ENCODE measurements at regions not wholly inside any gene's neighbourhood (a gene's known extent, or its start where the extent isn't known, plus 50 kb on each side); places are given as distances from the start of the nearest gene placed in this dataset.

- TF ChIP-seq, protein P1, sequence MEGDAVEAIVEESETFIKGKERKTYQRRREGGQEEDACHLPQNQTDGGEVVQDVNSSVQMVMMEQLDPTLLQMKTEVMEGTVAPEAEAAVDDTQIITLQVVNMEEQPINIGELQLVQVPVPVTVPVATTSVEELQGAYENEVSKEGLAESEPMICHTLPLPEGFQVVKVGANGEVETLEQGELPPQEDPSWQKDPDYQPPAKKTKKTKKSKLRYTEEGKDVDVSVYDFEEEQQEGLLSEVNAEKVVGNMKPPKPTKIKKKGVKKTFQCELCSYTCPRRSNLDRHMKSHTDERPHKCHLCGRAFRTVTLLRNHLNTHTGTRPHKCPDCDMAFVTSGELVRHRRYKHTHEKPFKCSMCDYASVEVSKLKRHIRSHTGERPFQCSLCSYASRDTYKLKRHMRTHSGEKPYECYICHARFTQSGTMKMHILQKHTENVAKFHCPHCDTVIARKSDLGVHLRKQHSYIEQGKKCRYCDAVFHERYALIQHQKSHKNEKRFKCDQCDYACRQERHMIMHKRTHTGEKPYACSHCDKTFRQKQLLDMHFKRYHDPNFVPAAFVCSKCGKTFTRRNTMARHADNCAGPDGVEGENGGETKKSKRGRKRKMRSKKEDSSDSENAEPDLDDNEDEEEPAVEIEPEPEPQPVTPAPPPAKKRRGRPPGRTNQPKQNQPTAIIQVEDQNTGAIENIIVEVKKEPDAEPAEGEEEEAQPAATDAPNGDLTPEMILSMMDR (conservative IDR thresholded peaks at IDR 0.05; ENCODE audit: low read length): no peak
- no peak for TF ChIP-seq EZH2phosphoT487 (IDR thresholded peaks at IDR 0.05; ENCODE audit: borderline replicate concordance)
Observed at GRCh38 chr6:44561060-44561623, 173.6 kb downstream of the CDC5L start.

Measured in Loucy (cell line).